Endothelial cell (in vitro differentiated cells): ENCODE measurements at regions not wholly inside any gene's neighbourhood (a gene's known extent, or its start where the extent isn't known, plus 50 kb on each side); places are given as distances from the start of the nearest gene placed in this dataset.

Experiments
- DNase-seq: peaks from one replicate; pipeline ENCODE4 v3.0.0; 2021; ENCODE audit warnings: low spot score
- H3K27ac Mint-ChIP-seq: one replicate; pipeline ENCODE4 v1.8.0; 2021; ENCODE audit warnings: mixed read lengths, inconsistent platforms; ENCODE audit not compliant: unreplicated experiment
- H3K27me3 Mint-ChIP-seq: one replicate; pipeline ENCODE4 v1.8.0; 2021; ENCODE audit warnings: mild to moderate bottlenecking, moderate library complexity, mixed read lengths, inconsistent platforms; ENCODE audit not compliant: unreplicated experiment
- H3K36me3 Mint-ChIP-seq: one replicate; pipeline ENCODE4 v1.8.0; 2021; ENCODE audit warnings: mild to moderate bottlenecking, low read depth, mixed read lengths, inconsistent platforms; ENCODE audit not compliant: unreplicated experiment
- H3K4me1 Mint-ChIP-seq: one replicate; pipeline ENCODE4 v1.8.0; 2021; ENCODE audit warnings: mild to moderate bottlenecking, mixed read lengths, inconsistent platforms; ENCODE audit not compliant: unreplicated experiment
- H3K4me3 Mint-ChIP-seq: one replicate; pipeline ENCODE4 v1.8.0; 2021; ENCODE audit warnings: mild to moderate bottlenecking, mixed read lengths, inconsistent platforms; ENCODE audit not compliant: unreplicated experiment
- H3K9me3 Mint-ChIP-seq: one replicate; pipeline ENCODE4 v1.8.0; 2021; ENCODE audit warnings: mixed read lengths, inconsistent platforms; ENCODE audit not compliant: unreplicated experiment
- TF ChIP-seq, protein P1 (sequence below): fragments of 200-600 bp; sonication (generic); IDR thresholded peaks from one replicate; pipeline ENCODE4 v1.5.0; 2021; ENCODE audit warnings: antibody characterized with exemption; ENCODE audit not compliant: unreplicated experiment

DNA sequence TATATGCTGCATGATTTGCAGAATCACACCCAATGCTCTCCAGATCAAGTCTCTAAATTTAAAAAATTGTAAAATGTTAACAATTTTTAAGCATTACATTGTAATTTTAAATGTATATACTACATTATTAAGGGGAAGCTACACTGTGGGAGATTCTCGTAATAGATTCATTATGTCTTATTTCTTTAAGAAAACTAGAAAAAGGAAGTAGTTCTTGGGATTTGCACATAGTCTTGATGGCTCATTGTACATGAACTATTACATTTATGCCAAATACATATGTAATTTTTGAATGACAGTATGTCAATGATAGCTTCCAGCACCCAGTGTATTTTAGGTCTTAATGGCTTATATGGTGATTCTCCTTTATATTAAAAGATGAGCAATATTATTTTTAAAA lies 250.3 kb downstream of the PTPRC start:
- peaks cover 8% of the 10 kb centered on the region for H3K27me3 Mint-ChIP-seq
- H3K27ac Mint-ChIP-seq, result no peak overlapping the region
- no peaks in the 10 kb centered on the region for H3K36me3 Mint-ChIP-seq
- H3K4me1 Mint-ChIP-seq, result peaks cover 37% of the 10 kb centered on the region
- TF ChIP-seq, protein P1, sequence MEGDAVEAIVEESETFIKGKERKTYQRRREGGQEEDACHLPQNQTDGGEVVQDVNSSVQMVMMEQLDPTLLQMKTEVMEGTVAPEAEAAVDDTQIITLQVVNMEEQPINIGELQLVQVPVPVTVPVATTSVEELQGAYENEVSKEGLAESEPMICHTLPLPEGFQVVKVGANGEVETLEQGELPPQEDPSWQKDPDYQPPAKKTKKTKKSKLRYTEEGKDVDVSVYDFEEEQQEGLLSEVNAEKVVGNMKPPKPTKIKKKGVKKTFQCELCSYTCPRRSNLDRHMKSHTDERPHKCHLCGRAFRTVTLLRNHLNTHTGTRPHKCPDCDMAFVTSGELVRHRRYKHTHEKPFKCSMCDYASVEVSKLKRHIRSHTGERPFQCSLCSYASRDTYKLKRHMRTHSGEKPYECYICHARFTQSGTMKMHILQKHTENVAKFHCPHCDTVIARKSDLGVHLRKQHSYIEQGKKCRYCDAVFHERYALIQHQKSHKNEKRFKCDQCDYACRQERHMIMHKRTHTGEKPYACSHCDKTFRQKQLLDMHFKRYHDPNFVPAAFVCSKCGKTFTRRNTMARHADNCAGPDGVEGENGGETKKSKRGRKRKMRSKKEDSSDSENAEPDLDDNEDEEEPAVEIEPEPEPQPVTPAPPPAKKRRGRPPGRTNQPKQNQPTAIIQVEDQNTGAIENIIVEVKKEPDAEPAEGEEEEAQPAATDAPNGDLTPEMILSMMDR, result no peak
- H3K9me3 Mint-ChIP-seq, result no peaks in the 10 kb centered on the region
- DNase-seq, result no peak
- no peak overlapping the region for H3K4me3 Mint-ChIP-seq

DNA sequence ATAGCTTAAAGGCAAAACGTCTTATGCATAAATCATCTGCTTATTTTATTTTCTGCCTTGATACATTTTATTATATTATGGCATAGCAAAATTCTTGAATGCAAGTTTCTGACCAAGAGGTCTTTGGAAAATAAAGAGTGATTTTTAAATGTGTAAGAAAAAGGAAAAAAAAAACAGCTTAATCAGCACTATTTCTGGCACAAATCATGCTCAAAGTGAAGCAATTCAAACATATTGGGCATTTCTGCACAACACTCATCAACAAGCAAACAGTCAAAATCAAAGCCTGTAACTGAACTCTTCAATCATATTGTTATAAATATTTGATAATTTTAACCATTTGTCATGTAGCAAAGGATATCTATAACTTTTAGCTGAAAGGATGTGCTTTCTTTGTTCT lies 250.9 kb downstream of the PTPRC start:
- no peak overlapping the region for H3K4me3 Mint-ChIP-seq
- no peaks in the 10 kb centered on the region for H3K9me3 Mint-ChIP-seq
- no peak overlapping the region for H3K27ac Mint-ChIP-seq
- no peaks in the 10 kb centered on the region for H3K36me3 Mint-ChIP-seq
- TF ChIP-seq, protein P1, result no peak
- peaks cover 40% of the 10 kb centered on the region for H3K4me1 Mint-ChIP-seq
- DNase-seq, result no peak
- H3K27me3 Mint-ChIP-seq, result peaks cover 8% of the 10 kb centered on the region

DNA sequence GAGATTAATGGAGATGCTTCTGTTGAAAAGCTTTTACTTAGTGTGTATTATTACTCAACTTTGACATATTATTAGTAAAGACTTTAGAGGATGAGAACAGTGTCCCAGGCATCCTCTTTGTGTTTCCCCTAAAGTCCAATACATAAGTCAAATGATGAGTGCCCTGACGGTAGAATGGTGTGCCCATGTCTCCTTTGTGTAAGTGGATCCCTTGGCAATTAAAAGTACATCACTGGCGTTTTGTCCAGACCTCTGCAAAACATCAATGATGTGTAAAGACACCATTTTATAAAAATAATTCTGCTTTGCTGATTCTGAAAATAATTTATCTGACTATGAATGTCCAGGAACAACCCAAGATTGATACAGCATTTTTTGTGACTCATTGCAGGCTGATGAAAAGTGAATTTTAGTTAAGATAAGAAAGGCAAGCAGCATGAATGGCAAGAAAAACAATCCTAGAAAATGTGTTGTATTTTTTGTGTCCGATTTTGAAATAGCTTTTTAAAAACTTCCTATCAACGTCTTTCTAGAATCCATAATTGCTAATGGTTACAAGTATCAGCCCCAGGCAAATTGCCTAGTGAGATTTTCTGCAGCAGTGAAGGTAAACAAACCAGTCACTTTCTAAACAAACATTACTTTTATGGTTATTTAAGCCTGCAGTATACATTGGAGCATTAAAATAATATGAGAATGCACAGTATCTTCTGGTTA lies 251.5 kb downstream of the PTPRC start:
- TF ChIP-seq, protein P1, result no peak
- H3K4me3 Mint-ChIP-seq, result no peak overlapping the region
- no peak for DNase-seq
- H3K36me3 Mint-ChIP-seq, result no peaks in the 10 kb centered on the region
- peak overlapping the region; percentile 67 for H3K27ac Mint-ChIP-seq
- H3K9me3 Mint-ChIP-seq, result no peaks in the 10 kb centered on the region
- peaks cover 40% of the 10 kb centered on the region for H3K4me1 Mint-ChIP-seq
- H3K27me3 Mint-ChIP-seq, result peaks cover 8% of the 10 kb centered on the region

DNA sequence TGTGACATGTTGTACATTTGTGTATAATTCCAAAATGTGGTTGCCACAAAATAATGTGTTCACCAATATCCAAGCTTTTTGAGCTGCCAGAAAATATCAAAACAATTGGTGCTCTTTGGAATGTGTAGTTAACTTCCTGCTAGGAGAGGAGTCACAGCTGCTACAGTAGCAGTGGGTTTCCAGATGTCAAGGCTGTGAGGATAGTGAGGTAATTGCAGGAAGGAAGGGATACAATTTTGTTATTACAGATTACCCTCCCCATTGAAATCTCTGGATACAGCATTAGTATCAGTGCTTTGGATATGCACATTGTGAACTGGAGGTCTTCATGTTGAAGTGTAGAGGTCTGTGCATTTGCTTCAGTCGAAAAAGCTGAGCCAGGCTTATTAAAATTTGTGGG lies 253.2 kb downstream of the PTPRC start:
- Mint-ChIP-seq H3K9me3 (no peaks in the 10 kb centered on the region), H3K27ac (peak overlapping the region; percentile 98), H3K27me3 (peaks cover 8% of the 10 kb centered on the region), H3K36me3 (no peaks in the 10 kb centered on the region), H3K4me3 (no peak overlapping the region), H3K4me1 (peaks cover 40% of the 10 kb centered on the region)
- DNase-seq, result peak; percentile 9
- TF ChIP-seq, protein P1, result no peak

DNA sequence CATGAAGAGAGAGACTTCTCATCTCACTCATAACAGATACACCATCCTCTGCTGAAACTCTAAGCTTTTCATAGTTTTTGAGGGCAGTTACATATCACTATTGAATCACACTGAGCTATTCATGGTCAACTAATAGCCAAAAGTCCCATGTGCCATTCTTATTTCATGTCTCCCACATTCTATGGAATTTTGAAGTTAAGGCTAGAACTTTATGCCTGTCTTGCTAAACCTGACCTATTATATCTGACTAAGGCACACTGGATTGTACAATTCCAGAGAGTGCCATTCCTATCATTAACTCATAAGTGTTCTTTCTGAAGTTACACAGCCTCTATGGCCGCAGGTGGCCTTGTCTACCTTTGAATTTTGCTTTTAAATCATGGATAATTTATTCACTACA lies 254.3 kb downstream of the PTPRC start:
- Mint-ChIP-seq H3K36me3 (no peaks in the 10 kb centered on the region), H3K27me3 (peaks cover 8% of the 10 kb centered on the region), H3K9me3 (no peaks in the 10 kb centered on the region), H3K4me3 (no peak overlapping the region), H3K27ac (peak overlapping the region; percentile 98), H3K4me1 (peaks cover 40% of the 10 kb centered on the region)
- TF ChIP-seq, protein P1, result no peak
- DNase-seq, result no peak
